ENCODE measurements at regions not wholly inside any gene's neighbourhood (a gene's known extent, or its start where the extent isn't known, plus 50 kb on each side); places are given as distances from the start of the nearest gene placed in this dataset.

- DNase-seq = no peak
Observed at GRCh38 chr14:104322531-104323366, 184.4 kb downstream of the KIF26A start.

DNA sequence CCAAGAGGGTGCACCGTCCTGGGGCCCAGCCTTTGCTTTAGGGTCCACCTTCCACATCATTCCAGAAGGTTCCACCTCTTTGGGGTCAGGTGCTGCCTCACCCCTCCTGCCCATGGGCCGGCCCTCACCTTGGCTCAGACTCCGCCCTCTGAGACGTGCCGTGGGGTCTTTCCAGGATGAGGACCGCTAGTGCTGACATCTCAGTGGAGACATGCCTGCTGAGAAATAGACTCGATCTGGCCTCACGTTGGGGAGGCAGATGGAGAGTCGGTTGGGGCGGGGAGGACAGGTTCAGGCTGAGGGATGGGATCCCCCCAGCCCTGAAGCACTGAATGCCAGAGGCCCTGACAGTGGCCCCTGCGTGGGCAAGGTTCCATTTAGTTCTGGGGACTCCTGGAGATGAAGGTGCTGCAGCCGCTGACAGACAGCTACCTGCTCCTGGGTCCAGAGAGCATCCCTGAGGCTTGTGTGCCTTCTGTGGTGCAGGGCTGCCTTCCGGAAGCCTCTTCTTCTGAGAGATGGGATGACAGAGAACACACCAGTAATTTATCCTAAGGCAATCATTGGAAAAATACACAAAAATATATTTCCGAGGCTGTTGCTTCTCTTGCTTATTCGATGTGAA lies 185.3 kb downstream of the KIF26A start:
- DNase-seq = no peak

- DNase-seq = no peak
Observed at GRCh38 chr14:104326848-104327247, 188.5 kb downstream of the KIF26A start.

GRCh38 chr14:104328607-104329006 lies 190.2 kb downstream of the KIF26A start:
- DNase-seq = no peak

GRCh38 chr14:104329793-104330192 lies 191.4 kb downstream of the KIF26A start:
- DNase-seq = no peak

GRCh38 chr14:104331871-104332605 lies 193.7 kb downstream of the KIF26A start:
- no peak for DNase-seq

GRCh38 chr14:104332634-104333270 lies 194.4 kb downstream of the KIF26A start:
- DNase-seq = no peak

DNA sequence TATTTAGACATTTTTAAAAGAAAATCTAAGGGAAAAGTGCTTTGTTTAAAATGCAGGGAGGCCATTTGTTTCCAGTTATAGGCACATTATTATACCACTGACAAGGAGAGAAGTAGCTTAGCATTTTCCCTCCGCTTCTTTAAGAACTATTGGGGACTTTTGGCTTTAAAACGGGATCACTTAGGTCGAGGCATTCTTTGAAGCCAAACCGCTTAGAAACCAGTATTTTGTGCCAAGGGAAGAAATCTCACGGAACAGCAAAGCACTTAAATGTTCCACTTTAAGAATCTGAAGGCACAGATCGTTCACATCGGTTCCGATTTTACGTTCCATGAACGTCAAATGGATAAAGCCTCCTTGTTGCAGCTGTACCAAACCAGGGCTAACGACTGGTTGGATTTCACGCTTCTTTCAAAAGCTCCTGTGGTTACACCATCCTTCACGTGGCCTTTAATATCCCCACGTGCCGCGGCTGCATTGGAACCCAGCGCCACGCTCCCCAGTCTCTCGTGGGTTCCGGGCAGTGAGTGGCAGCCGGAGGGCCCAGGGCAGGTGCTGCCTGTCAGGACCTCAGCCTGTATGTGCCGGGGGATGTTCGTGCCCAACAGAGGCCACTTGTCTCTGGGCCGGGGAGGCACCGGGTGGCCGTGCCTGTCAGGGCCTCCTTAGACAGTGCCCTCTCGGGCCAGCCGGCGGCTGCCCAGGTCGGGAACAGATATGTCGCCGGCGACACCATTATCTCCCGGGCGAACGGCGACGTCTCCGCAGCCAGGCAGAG lies 195.4 kb downstream of the KIF26A start:
- no peak for DNase-seq

GRCh38 chr14:104334424-104335161 lies 196.2 kb downstream of the KIF26A start:
- no peak for DNase-seq

DNA sequence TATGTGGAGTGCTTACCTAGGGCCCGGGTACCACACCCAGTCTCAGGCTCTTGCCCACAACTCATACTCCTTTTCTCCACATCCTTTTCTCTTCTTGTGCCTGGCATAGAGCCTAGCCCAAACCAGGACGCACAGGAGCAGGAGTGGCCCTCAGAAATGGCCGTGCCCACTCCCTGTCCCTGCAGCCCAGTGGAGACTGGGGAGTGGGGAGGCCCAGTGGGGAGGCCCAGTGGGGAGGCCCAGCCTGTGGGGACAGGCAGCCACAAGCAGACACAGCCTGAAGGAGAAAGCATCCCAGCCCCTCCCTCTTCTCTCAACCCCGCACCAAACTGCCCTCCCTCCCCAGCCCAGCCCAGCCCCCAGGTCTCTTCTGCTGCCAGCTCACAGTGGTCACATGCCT lies 196.8 kb downstream of the KIF26A start:
- no peak for DNase-seq

GRCh38 chr14:104335611-104336010 lies 197.2 kb downstream of the KIF26A start:
- DNase-seq = no peak

DNA sequence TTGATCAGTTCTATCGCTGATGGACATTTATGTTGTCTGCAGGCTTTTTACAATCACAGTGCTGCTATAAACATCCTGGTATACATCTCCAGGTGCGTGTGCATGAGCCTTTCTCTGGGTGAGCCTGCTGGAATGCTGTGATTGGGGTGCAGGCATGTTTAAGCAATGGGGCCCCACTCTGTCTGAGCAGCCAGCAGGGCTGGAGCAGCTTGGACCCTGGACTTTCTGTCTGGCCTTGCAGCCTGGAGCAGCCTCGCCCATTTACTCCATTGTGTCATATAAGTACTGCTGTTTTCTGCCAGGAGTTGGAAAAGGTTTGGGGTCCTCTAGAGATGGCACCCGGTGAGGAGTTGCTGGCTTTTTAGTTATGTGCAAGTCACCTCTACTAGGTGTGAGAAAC lies 199.0 kb downstream of the KIF26A start:
- DNase-seq = no peak

DNA sequence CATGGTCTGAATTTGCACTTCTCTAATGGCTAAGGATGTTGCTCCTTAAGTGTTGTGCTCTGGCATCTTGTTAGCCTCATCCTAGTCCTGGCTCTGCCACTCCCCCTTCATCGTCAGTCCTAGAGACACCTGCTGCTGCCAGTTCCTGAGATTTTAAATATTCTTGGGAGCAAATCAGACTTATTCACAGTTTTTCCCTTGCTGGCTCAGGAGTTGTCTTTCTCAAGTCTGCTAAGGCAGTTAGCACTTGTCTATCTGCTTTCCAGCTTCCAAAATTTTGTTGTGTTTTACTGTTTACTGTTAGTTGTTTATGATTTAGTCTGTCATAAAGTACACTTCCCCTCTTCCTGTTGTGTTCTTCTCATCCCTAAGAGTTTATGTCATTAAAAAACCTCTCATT lies 201.0 kb downstream of the KIF26A start:
- no peak for DNase-seq

DNA sequence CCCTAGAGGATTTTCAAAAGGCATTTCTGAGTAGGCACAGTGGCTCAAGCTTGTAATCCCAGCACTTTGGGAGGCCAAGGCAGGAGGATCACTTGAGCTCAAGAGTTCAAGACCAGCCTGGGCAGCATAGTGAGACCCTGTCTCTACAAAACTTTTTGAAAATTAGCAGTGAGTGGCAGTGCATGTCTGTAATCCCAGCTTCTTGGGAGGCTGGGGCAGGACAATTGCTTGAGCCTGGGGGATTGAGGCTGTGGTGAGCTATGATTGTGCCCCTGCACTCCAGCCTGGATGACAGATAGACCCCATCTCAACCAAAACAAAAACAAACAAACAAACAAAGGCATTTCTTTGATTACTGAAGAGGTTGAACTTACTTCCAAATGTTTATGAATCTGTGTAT lies 201.4 kb downstream of the KIF26A start:
- DNase-seq = no peak

GRCh38 chr14:104341532-104342434 lies 203.4 kb downstream of the KIF26A start:
- no peak for DNase-seq

- no peak for DNase-seq
Observed at GRCh38 chr14:104342435-104343293, 204.3 kb downstream of the KIF26A start.

- DNase-seq = no peak
Observed at GRCh38 chr14:104343294-104343625, 204.9 kb downstream of the KIF26A start.

DNA sequence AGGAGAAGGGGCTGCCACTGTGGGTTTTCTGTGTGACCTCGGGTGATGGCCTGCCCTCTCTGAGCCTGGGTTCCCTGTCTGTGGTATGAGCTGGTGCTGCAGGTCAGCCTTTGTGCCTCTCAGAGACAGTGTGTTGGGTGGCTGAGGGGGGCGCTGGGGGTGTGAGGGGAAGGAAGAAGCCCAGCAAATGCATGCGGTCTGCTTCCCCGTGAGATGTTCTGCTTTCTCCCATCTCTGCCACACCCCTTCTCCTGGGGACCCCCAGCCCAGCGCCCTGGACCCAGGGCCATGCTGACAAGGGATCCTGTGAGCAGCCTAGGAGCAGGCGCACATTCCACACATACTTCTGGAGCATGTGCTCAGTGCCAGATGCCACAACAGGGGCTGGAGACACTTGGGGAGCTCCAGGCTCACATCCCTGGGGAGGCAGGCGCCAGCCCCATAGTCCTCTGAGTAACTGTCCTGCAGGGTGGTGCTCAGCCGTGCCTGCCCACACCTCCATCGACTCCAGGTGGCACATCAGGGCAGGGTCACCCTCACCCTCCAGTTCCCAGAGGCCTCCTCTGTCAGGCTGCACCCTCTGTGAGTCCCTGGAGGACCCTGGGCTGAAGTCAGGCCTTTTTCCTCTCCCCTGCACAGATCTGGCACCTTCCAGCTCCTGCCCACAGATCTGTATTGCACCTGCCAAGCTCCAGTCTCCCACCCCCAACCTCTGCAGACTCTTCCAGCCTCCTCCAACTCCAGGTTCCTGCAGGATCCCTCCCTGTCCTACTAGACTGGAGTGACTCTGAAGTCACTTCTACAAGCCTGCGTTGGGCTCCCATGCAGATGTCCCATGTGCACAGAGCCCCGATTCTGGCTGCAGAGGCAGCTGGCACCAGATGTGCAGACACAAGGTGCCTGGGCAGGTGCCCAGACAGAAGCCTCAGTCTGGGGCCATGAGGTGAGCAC lies 205.6 kb downstream of the KIF26A start:
- no peak for DNase-seq

Measured in effector CD4-positive, alpha-beta T cell (primary cell).